Parathyroid adenoma (tissue), 2 donors: ENCODE measurements at regions not wholly inside any gene's neighbourhood (a gene's known extent, or its start where the extent isn't known, plus 50 kb on each side); places are given as distances from the start of the nearest gene placed in this dataset.
"Not testable (repeated sequence)": the region's sequence is repeated elsewhere in the genome, so short reads cannot be mapped to it uniquely, and the experiment has no call there.

ENCODE experiments used
- H2AFZ ChIP-seq: fragments of 300-600 bp; sonication (generic); one replicate; pipeline ENCODE4 v1.7.0; 2017; ENCODE audit warnings: antibody characterized with exemption, mild to moderate bottlenecking
- H3K27ac ChIP-seq: fragments of 300-600 bp; sonication (generic); one replicate; pipeline ENCODE4 v1.7.0; 2017
- H3K27me3 ChIP-seq: fragments of 300-600 bp; sonication (generic); one replicate; pipeline ENCODE4 v1.7.0; 2017; ENCODE audit warnings: low read length; ENCODE audit not compliant: control insufficient read depth, insufficient read depth
- H3K36me3 ChIP-seq: fragments of 300-600 bp; sonication (generic); one replicate; pipeline ENCODE4 v1.7.0; 2017; ENCODE audit warnings: low read length; ENCODE audit not compliant: control insufficient read depth, insufficient read depth
- H3K4me1 ChIP-seq: fragments of 300-600 bp; sonication (generic); one replicate; pipeline ENCODE4 v1.7.0; 2017; ENCODE audit warnings: control low read depth
- H3K4me2 ChIP-seq: fragments of 300-600 bp; sonication (generic); one replicate; pipeline ENCODE4 v1.7.0; 2017; ENCODE audit warnings: low read length
- H3K4me3 ChIP-seq: fragments of 300-600 bp; sonication (generic); one replicate; pipeline ENCODE4 v1.7.0; 2017; ENCODE audit warnings: low read depth, low read length
- H3K79me2 ChIP-seq: fragments of 300-600 bp; sonication (generic); one replicate; pipeline ENCODE4 v1.7.0; 2017; ENCODE audit warnings: control low read depth
- H3K9ac ChIP-seq: fragments of 300-600 bp; sonication (generic); one replicate; pipeline ENCODE4 v1.7.0; 2017; ENCODE audit warnings: mild to moderate bottlenecking
- H3K9me3 ChIP-seq: fragments of 300-600 bp; sonication (generic); one replicate; pipeline ENCODE4 v1.7.0; 2017; ENCODE audit warnings: low read length; ENCODE audit not compliant: control insufficient read depth
- TF ChIP-seq, protein P1 (sequence below): fragments of 300-600 bp; sonication (generic); IDR thresholded peaks from one replicate; pipeline ENCODE4 v1.7.0; 2017; ENCODE audit warnings: antibody characterized with exemption, mild to moderate bottlenecking
- donor health status: primary hyperparathyroidism.

DNA sequence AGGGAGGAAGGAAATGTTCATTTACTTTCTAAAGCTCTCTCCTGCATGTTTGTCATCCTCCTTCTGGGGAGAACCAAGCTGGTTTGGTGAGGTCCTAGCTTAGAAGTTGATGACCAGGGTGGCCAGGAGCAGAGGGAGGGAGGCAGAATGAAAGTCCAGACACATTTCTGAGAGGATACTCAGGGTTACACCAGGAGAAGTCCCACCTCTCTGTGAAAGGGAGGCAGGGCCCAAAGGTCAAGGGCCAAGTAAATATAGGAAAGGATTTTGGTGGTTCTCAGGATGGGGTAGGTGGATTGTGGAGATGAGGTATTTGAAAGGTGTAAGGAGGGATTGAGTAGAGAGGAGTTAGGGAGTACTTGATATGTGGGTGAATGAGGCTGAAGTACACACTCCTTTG is 58.0 kb upstream of the FBXO11 start:
- Histone ChIP-seq H3K27ac (no peak overlapping the region), H3K4me3 (no peak overlapping the region), H3K4me1 (no peaks in the 10 kb centered on the region), H3K36me3 (no peaks in the 10 kb centered on the region), H3K4me2 (no peak overlapping the region), H3K9ac (no peak overlapping the region), H3K9me3 (no peaks in the 10 kb centered on the region), H2AFZ (no peak overlapping the region), H3K79me2 (no peaks in the 10 kb centered on the region), H3K27me3 (no peaks in the 10 kb centered on the region)
- TF ChIP-seq, protein P1, sequence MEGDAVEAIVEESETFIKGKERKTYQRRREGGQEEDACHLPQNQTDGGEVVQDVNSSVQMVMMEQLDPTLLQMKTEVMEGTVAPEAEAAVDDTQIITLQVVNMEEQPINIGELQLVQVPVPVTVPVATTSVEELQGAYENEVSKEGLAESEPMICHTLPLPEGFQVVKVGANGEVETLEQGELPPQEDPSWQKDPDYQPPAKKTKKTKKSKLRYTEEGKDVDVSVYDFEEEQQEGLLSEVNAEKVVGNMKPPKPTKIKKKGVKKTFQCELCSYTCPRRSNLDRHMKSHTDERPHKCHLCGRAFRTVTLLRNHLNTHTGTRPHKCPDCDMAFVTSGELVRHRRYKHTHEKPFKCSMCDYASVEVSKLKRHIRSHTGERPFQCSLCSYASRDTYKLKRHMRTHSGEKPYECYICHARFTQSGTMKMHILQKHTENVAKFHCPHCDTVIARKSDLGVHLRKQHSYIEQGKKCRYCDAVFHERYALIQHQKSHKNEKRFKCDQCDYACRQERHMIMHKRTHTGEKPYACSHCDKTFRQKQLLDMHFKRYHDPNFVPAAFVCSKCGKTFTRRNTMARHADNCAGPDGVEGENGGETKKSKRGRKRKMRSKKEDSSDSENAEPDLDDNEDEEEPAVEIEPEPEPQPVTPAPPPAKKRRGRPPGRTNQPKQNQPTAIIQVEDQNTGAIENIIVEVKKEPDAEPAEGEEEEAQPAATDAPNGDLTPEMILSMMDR, result no peak

- Histone ChIP-seq H3K9me3 (no peaks in the 10 kb centered on the region), H3K36me3 (no peaks in the 10 kb centered on the region), H2AFZ (no peak overlapping the region), H3K4me1 (no peaks in the 10 kb centered on the region), H3K27ac (no peak overlapping the region), H3K27me3 (no peaks in the 10 kb centered on the region), H3K79me2 (no peaks in the 10 kb centered on the region), H3K9ac (no peak overlapping the region), H3K4me2 (no peak overlapping the region), H3K4me3 (no peak overlapping the region)
- TF ChIP-seq, protein P1, result no peak
Observed at GRCh38 chr2:47964722-47965434, 58.6 kb upstream of the FBXO11 start.

DNA sequence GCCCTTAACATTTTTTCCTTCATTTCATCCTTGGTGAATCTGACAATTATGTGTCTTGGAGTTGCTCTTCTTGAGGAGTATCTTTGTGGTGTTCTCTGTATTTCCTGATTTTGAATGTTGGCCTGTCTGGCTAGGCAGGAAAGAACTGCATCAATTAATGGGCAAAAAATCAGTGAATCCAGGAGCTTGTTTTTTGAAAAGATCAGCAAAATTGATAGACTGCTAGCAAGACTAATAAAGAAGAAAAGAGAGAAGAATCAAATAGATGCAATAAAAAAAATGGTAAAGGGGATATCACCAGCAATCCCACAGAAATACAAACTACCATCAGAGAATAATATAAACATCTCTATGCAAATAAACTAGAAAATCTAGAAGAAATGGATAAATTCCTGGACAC is 70.4 kb upstream of the FBXO11 start:
- not testable (repeated sequence) for H3K4me1 ChIP-seq, H2AFZ ChIP-seq, H3K79me2 ChIP-seq, H3K4me2 ChIP-seq, H3K9me3 ChIP-seq, H3K9ac ChIP-seq, H3K36me3 ChIP-seq, H3K27me3 ChIP-seq, H3K27ac ChIP-seq, H3K4me3 ChIP-seq

DNA sequence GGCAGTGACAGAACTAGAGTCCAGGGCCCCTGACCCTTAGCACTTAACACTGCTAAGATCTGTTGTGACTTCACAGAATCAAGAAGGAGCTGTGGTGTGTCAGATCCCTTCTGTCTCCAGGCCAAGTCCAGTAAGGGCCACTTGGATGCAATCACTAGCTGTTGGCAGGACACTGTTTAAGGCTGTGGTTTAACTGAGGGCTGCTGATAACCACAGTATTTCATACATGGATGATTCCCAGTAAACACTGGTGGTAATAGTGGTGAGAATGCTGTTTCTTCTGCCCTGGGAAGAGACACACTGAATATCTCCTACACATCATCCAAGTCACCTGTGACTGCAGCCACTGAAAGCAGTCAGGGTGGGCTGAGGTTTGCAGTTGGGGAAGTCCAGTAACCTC is 77.7 kb upstream of the FBXO11 start:
- Histone ChIP-seq H3K9me3 (no peaks in the 10 kb centered on the region), H3K4me3 (no peak overlapping the region), H3K79me2 (no peaks in the 10 kb centered on the region), H3K27ac (no peak overlapping the region), H3K36me3 (no peaks in the 10 kb centered on the region), H3K27me3 (no peaks in the 10 kb centered on the region), H3K4me2 (no peak overlapping the region), H3K9ac (no peak overlapping the region), H2AFZ (no peak overlapping the region), H3K4me1 (no peaks in the 10 kb centered on the region)
- TF ChIP-seq, protein P1, result no peak

DNA sequence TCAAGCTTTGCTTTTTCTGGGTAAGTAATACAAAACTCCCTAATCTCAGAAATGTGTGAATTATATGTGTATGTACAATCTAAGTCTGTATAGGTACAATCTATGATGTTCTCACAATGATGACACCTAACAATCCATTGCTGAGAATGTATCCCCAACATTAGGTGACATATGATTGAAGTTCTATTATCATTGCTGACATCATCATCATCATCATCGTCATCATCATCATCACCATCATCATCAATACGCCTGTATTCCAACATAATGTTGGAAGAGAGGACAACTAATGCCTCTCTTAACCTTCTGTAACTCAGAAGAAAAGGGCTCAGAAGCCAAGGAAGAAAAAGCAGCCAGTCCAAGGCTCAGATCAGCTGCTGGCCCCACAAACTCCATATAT is 84.2 kb upstream of the FBXO11 start:
- Histone ChIP-seq H3K9me3 (no peaks in the 10 kb centered on the region), H3K79me2 (no peaks in the 10 kb centered on the region), H3K27ac (no peak overlapping the region), H3K27me3 (no peaks in the 10 kb centered on the region), H3K4me1 (no peaks in the 10 kb centered on the region), H2AFZ (no peak overlapping the region), H3K4me3 (no peak overlapping the region), H3K4me2 (no peak overlapping the region), H3K9ac (no peak overlapping the region), H3K36me3 (no peaks in the 10 kb centered on the region)
- TF ChIP-seq, protein P1, result no peak
